HCT116 (cell line): ENCODE measurements at regions not wholly inside any gene's neighbourhood (a gene's known extent, or its start where the extent isn't known, plus 50 kb on each side); places are given as distances from the start of the nearest gene placed in this dataset.

Experiments used
- ATAC-seq: fragments of 200-7000 bp; cut with Tn5 transposase; 2 replicates; pipeline ENCODE4 v1.9.1; 2020; ENCODE audit warnings: mild to moderate bottlenecking, moderate library complexity
- BruUV-seq: library from RNA; stranded (reverse); fragments of 400-500 nt; replicated peaks from 2 replicates; lab custom pipeline; 2021; lab: Mats Ljungman, UMichigan
- CTCF ChIA-PET: fragments of 300-600 bp; sonication (Branson Sonifier 250); formaldehyde crosslinking; loops from one replicate; lab custom pipeline; 2021; ENCODE audit warnings: antibody characterized with exemption; lab: Charles Lee
- POLR2A ChIA-PET: fragments of 300-600, 350-600 bp; sonication (Branson Sonifier 250); formaldehyde crosslinking; loops from one replicate; lab custom pipeline; 2021; ENCODE audit warnings: antibody characterized with exemption; lab: Charles Lee
- RAD21 ChIA-PET, 2 experiments: fragments of 300-600 bp; sonication (Branson Sonifier 250); formaldehyde crosslinking; loops; one replicate each; lab custom pipeline; 2023; ENCODE audit warnings: low total read pairs in 2 of 2; ENCODE audit not compliant: uncharacterized antibody in 2 of 2, unreplicated experiment in 2 of 2, low non-redundant PET in 1 of 2; lab: Charles Lee
- DNase-seq: peaks from one replicate; pipeline ENCODE4 v3.0.0-alpha.2; 2010; ENCODE audit warnings: low read depth, low spot score
- H2AFZ ChIP-seq: fragments of 200-600 bp; shearing (Covaris generic), sonication (generic); 2 replicates; pipeline ENCODE4 v1.6.1; 2017; ENCODE audit warnings: low read depth, mixed run types, mixed read lengths, antibody characterized with exemption, low read length; ENCODE audit not compliant: poor library complexity, severe bottlenecking
- H3K27ac ChIP-seq: 2 replicates; pipeline ENCODE4 v1.5.1; 2012; ENCODE audit warnings: low read depth, low read length
- H3K27me3 ChIP-seq: fragments of 200-600 bp; sonication (generic); 2 replicates; pipeline ENCODE4 v1.6.1; 2016; ENCODE audit warnings: mixed run types, low read length, mixed read lengths; ENCODE audit not compliant: insufficient read depth
- H3K36me3 ChIP-seq, 2 experiments: fragments of 200-500 bp in 1 of 2; fragments of 200-600 bp in 1 of 2; sonication (Bioruptor generic) in 1 of 2; sonication (generic) in 1 of 2; 2 replicates each; pipeline versions ENCODE4 v1.5.1 to v1.6.1; 2014 to 2016; ENCODE audit warnings: low read length in 2 of 2, inconsistent platforms in 1 of 2, mixed read lengths in 1 of 2, mixed run types in 1 of 2; ENCODE audit not compliant: insufficient read depth in 2 of 2, control insufficient read depth in 1 of 2
- H3K4me1 ChIP-seq, 2 experiments: fragments of 200-600 bp in 1 of 2; sonication (generic) in 1 of 2; 2 replicates each; pipeline versions ENCODE4 v1.5.1 to v1.6.1; 2012 to 2017; ENCODE audit warnings: low read length in 2 of 2, inconsistent platforms in 1 of 2, mild to moderate bottlenecking in 1 of 2, mixed read lengths in 1 of 2, mixed run types in 1 of 2, moderate library complexity in 1 of 2; ENCODE audit not compliant: insufficient read depth in 2 of 2, control insufficient read depth in 1 of 2
- H3K4me2 ChIP-seq: fragments of 200-600 bp; sonication (generic); 2 replicates; pipeline ENCODE4 v1.6.1; 2017; ENCODE audit warnings: mixed run types, low read length, mixed read lengths
- H3K4me3 ChIP-seq, 2 experiments: fragments of 200-600 bp in 1 of 2; sonication (generic) in 1 of 2; replicated peaks in 1 of 2; 2 replicates each; pipeline ENCODE4 v1.5.1; 2011 to 2016; ENCODE audit warnings: low read length in 2 of 2, control low read depth in 1 of 2, low read depth in 1 of 2, mild to moderate bottlenecking in 1 of 2, mixed read lengths in 1 of 2, mixed run types in 1 of 2
- H3K79me2 ChIP-seq: fragments of 200-600 bp; sonication (generic); 2 replicates; pipeline ENCODE4 v1.6.1; 2017; ENCODE audit warnings: mild to moderate bottlenecking, mixed run types, low read length, moderate library complexity, mixed read lengths; ENCODE audit not compliant: insufficient read depth
- H3K9ac ChIP-seq: fragments of 200-600 bp; sonication (generic); 2 replicates; pipeline ENCODE4 v1.6.1; 2016; ENCODE audit warnings: low read length, mixed read lengths
- H3K9me2 ChIP-seq: fragments of 200-600 bp; sonication (generic), shearing (Covaris generic); 2 replicates; pipeline ENCODE4 v1.6.1; 2017; ENCODE audit warnings: mixed run types, mild to moderate bottlenecking, moderate library complexity; ENCODE audit not compliant: insufficient read depth
- H3K9me3 ChIP-seq, 2 experiments: fragments of 200-500 bp in 1 of 2; fragments of 200-600 bp in 1 of 2; sonication (Bioruptor generic) in 1 of 2; sonication (generic) in 1 of 2; 2 replicates each; pipeline ENCODE4 v1.6.1; 2014 to 2017; ENCODE audit warnings: low read length in 2 of 2, mixed read lengths in 2 of 2, inconsistent platforms in 1 of 2, low read depth in 1 of 2, mild to moderate bottlenecking in 1 of 2, mixed run types in 1 of 2, moderate library complexity in 1 of 2; ENCODE audit not compliant: control insufficient read depth in 1 of 2, insufficient read depth in 1 of 2
- H4K20me1 ChIP-seq: fragments of 200-600 bp; sonication (generic), shearing (Covaris generic); 2 replicates; pipeline ENCODE4 v1.6.1; 2017; ENCODE audit warnings: mixed run types, mild to moderate bottlenecking, moderate library complexity; ENCODE audit not compliant: insufficient read depth
- CBX3 ChIP-seq: IDR thresholded peaks from 2 replicates; pipeline ENCODE4 v1.6.1; 2012; ENCODE audit warnings: low read depth
- CEBPB ChIP-seq: IDR thresholded peaks from 2 replicates; pipeline ENCODE4 v1.6.1; 2012; ENCODE audit warnings: low read depth
- CTCF ChIP-seq, 3 experiments: fragments of 200-600 bp in 1 of 3; sonication (generic) in 1 of 3; IDR thresholded peaks in 2 of 3; conservative IDR thresholded peaks in 1 of 3; 2 replicates each; pipeline ENCODE4 v1.5.1; 2012 to 2017; ENCODE audit warnings: low read depth in 2 of 3, low read length in 2 of 3, antibody characterized with exemption in 1 of 3, borderline replicate concordance in 1 of 3, control low read depth in 1 of 3, mild to moderate bottlenecking in 1 of 3, mixed read lengths in 1 of 3, mixed run types in 1 of 3, moderate library complexity in 1 of 3; ENCODE audit not compliant: insufficient read depth in 1 of 3
- EGR1 ChIP-seq: IDR thresholded peaks from 2 replicates; pipeline ENCODE4 v1.6.1; 2012; ENCODE audit warnings: low read depth
- EZH2 ChIP-seq: fragments of 200-600 bp; sonication (generic); IDR thresholded peaks from 2 replicates; pipeline ENCODE4 v1.6.1; 2017; ENCODE audit warnings: antibody characterized with exemption, mixed run types
- POLR2A ChIP-seq: IDR thresholded peaks from 2 replicates; pipeline ENCODE4 v1.7.0; 2011; ENCODE audit warnings: borderline replicate concordance; ENCODE audit not compliant: insufficient read depth, insufficient read length; ENCODE audit errors: extremely low read depth
- REST ChIP-seq: IDR thresholded peaks from 2 replicates; pipeline ENCODE4 v1.6.1; 2012; ENCODE audit warnings: low read depth
- SIN3A ChIP-seq: IDR thresholded peaks from 2 replicates; pipeline ENCODE4 v1.6.1; 2012; ENCODE audit warnings: low read depth
- SP1 ChIP-seq: IDR thresholded peaks from 2 replicates; pipeline ENCODE4 v1.6.1; 2012; ENCODE audit warnings: low read depth
- TCF7L2 ChIP-seq: IDR thresholded peaks from 2 replicates; pipeline ENCODE4 v1.7.0; 2011; ENCODE audit warnings: borderline replicate concordance, inconsistent platforms; ENCODE audit not compliant: insufficient read depth, insufficient read length; ENCODE audit errors: extremely low read depth
- YY1 ChIP-seq: IDR thresholded peaks from 2 replicates; pipeline ENCODE4 v1.6.1; 2011; ENCODE audit warnings: low read length, low read depth, moderate library complexity, mild to moderate bottlenecking; ENCODE audit not compliant: insufficient replicate concordance; ENCODE audit errors: extremely low read depth
- ZBTB33 ChIP-seq: IDR thresholded peaks from 2 replicates; pipeline ENCODE4 v1.6.1; 2011; ENCODE audit warnings: mild to moderate bottlenecking, low read length, moderate library complexity; ENCODE audit not compliant: insufficient replicate concordance; ENCODE audit errors: extremely low read depth
- intact Hi-C: fragments of 100-400 bp; cut with micrococcal nuclease; formaldehyde crosslinking; loops from 2 replicates; pipeline ENCODE4 v1.10.0; 2022

- H3K9me2 ChIP-seq = no peaks in the 10 kb centered on the region
- no peak overlapping the region for H2AFZ ChIP-seq
- no peaks in the 10 kb centered on the region for H4K20me1 ChIP-seq
- H3K4me2 ChIP-seq = no peak overlapping the region
- RAD21 ChIA-PET = no interaction called here
- no peaks in the 10 kb centered on the region for H3K79me2 ChIP-seq
- intact Hi-C loops = no loop called here
- H3K27ac ChIP-seq = no peak overlapping the region
- no peak overlapping the region for H3K9ac ChIP-seq
- no peak for ATAC-seq
- H3K36me3 ChIP-seq = no peaks in the 10 kb centered on the region
- no peaks in the 10 kb centered on the region for H3K27me3 ChIP-seq
- no peak for DNase-seq
- no peaks in the 10 kb centered on the region for H3K4me1 ChIP-seq
- H3K4me3 ChIP-seq = no peak overlapping the region
- CTCF ChIA-PET = no interaction called here
- no peaks in the 10 kb centered on the region for H3K9me3 ChIP-seq
- no TSS peak for BruUV-seq
- POLR2A ChIA-PET = no interaction called here
- TF ChIP-seq SIN3A (no peak), YY1 (no peak), CBX3 (no peak), ZBTB33 (no peak), CEBPB (no peak)
These were observed 83.1 kb upstream of the USP47 start for GRCh38 chr11:11758603-11759196.

GRCh38 chr11:11757909-11758308 lies 83.9 kb upstream of the USP47 start:
- no TSS peak for BruUV-seq
- Histone ChIP-seq H3K4me3 (no peak overlapping the region), H3K4me2 (no peak overlapping the region), H3K9ac (no peak overlapping the region), H3K9me3 (no peaks in the 10 kb centered on the region), H3K79me2 (no peaks in the 10 kb centered on the region), H2AFZ (no peak overlapping the region), H3K9me2 (no peaks in the 10 kb centered on the region), H3K4me1 (no peaks in the 10 kb centered on the region), H3K27ac (no peak overlapping the region), H3K27me3 (no peaks in the 10 kb centered on the region), H4K20me1 (no peaks in the 10 kb centered on the region), H3K36me3 (no peaks in the 10 kb centered on the region)
- ChIA-PET CTCF (no interaction called here), RAD21 (no interaction called here), POLR2A (no interaction called here)
- ATAC-seq (no peak), DNase-seq (no peak)
- intact Hi-C loops = no loop called here
- no peak for TF ChIP-seq EZH2
- TF ChIP-seq REST = no peak
- no peak for TF ChIP-seq TCF7L2
- TF ChIP-seq SIN3A = no peak
- no peak for TF ChIP-seq EGR1
- no peak for TF ChIP-seq SP1
- TF ChIP-seq POLR2A = no peak
- TF ChIP-seq CTCF (IDR thresholded peaks at IDR 0.05 in 2 of 3, conservative IDR thresholded peaks at IDR 0.05 in 1 of 3; ENCODE audit: borderline replicate concordance in 1 of 3, insufficient read depth in 1 of 3, low read depth in 2 of 3, low read length in 2 of 3) = no peak
- TF ChIP-seq YY1 = no peak
